Coronary artery (tissue), 2 donors: ENCODE measurements at regions not wholly inside any gene's neighbourhood (a gene's known extent, or its start where the extent isn't known, plus 50 kb on each side); places are given as distances from the start of the nearest gene placed in this dataset.

ENCODE experiments used
- DNase-seq: peaks from one replicate; pipeline ENCODE4 v3.0.0-alpha.2; 2017; ENCODE audit warnings: low spot score
- H3K27ac ChIP-seq, 2 donors: fragments of 200-600 bp; sonication (generic); one replicate each; pipeline ENCODE4 v1.5.1; 2016 to 2019
- H3K4me3 ChIP-seq: fragments of 200-600 bp; sonication (generic); 2 replicates; pipeline ENCODE4 v1.5.1; 2016; ENCODE audit warnings: mild to moderate bottlenecking, moderate library complexity
- TF ChIP-seq, protein P1 (sequence below): fragments of 200-600 bp; sonication (generic); IDR thresholded peaks from one replicate; pipeline ENCODE4 v1.5.1; 2019; ENCODE audit warnings: antibody characterized with exemption

DNA sequence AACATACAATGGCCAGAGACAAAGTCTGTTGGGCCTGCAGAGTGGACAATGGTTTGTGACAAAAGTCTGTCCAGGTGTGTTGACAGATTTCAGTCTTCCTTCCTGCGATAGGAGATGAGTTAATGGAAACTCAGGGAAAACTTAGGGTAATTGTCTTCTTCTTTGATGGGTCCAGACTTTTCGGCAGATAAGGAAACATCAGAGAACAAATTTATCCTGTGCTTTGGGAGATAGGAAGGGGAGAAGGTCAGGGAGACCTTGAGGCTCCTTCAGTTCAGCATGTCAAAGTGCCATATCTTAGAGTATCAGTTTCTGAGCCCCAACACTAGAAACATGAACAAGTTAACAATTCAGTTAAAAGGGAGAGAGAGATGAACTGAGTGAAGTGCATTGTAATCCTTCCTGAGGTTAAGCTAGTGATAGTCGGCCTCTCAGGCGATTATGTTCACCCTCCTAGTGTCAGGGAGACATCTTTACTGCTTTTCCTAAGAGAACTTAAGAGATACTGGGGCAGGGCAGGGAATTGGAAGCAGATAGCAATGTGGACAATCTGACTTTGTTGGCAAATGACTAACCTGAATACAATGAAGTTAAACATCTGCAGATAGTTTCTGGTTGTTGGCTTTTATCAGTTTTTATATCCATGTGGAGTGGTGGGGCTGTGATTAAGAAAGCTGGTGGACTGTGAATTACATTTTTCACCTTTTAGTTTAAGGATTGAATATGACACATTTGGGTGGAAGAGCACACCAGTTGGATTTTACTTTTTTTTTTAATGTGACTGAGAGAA is 248.8 kb upstream of the FN1 start:
- TF ChIP-seq, protein P1, sequence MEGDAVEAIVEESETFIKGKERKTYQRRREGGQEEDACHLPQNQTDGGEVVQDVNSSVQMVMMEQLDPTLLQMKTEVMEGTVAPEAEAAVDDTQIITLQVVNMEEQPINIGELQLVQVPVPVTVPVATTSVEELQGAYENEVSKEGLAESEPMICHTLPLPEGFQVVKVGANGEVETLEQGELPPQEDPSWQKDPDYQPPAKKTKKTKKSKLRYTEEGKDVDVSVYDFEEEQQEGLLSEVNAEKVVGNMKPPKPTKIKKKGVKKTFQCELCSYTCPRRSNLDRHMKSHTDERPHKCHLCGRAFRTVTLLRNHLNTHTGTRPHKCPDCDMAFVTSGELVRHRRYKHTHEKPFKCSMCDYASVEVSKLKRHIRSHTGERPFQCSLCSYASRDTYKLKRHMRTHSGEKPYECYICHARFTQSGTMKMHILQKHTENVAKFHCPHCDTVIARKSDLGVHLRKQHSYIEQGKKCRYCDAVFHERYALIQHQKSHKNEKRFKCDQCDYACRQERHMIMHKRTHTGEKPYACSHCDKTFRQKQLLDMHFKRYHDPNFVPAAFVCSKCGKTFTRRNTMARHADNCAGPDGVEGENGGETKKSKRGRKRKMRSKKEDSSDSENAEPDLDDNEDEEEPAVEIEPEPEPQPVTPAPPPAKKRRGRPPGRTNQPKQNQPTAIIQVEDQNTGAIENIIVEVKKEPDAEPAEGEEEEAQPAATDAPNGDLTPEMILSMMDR, result no peak
- H3K4me3 ChIP-seq, result no peak overlapping the region
- no peak for DNase-seq
- peak overlapping the region in 1 of 2 donors; percentile 27 for H3K27ac ChIP-seq

DNA sequence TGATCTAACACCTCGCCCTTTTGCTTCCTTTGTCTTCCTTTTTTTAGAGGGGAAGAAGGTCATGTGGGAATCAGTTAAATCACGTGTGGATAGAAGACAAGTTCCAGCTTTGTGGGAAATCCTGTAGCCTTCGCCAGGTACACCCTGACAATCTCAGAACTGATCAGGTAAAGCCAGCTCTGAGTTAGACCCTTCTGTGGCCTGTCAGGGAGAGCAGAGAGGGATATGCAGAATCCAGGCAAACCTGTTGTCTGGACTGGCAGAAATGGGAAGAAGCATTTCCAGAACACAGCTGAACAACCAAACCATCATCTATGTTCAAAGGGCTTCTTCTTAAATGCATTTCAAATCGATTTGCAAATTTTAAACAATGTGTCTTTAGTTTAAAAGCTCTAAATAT is 247.4 kb upstream of the FN1 start:
- TF ChIP-seq, protein P1, result no peak
- Histone ChIP-seq H3K4me3 (no peak overlapping the region), H3K27ac (no peak overlapping the region)
- no peak for DNase-seq

DNA sequence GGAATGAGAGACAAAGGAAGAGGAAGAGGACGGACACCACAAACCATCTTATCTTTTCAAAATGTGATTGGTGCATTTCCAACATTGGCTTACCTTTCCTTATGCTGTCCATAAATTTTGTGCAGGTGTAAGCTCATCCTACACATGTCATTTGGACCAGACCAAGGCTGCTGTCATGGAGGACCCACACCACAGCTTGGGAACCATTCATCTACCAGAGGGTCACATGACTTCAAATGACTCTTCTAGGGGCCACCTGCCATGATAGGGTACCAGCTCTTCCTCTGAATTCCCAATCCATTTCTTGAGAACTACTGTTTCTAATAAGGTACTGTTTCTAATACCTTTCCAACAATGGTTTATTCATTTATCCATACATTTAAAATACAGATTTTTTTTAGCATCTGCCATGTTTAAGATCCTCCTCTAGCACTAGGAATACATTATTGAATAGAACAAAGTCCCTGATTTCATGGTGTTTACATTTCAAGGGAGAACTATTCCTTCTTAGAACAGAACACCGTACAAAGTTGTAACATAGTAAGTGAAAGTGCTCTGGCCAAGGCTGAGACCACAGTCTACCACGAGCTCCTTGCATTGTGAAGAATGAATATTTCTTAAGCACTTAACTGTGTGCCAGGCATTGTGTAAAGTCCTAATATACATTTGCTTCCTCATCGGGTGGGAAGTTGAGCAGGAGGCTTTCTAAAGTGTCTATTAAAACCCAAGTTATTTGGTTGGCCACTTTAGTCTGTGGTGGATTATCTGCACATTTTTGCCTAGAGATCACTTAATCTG is 246.1 kb upstream of the FN1 start:
- Histone ChIP-seq H3K27ac (no peak overlapping the region), H3K4me3 (no peak overlapping the region)
- no peak for DNase-seq
- TF ChIP-seq, protein P1, result no peak

DNA sequence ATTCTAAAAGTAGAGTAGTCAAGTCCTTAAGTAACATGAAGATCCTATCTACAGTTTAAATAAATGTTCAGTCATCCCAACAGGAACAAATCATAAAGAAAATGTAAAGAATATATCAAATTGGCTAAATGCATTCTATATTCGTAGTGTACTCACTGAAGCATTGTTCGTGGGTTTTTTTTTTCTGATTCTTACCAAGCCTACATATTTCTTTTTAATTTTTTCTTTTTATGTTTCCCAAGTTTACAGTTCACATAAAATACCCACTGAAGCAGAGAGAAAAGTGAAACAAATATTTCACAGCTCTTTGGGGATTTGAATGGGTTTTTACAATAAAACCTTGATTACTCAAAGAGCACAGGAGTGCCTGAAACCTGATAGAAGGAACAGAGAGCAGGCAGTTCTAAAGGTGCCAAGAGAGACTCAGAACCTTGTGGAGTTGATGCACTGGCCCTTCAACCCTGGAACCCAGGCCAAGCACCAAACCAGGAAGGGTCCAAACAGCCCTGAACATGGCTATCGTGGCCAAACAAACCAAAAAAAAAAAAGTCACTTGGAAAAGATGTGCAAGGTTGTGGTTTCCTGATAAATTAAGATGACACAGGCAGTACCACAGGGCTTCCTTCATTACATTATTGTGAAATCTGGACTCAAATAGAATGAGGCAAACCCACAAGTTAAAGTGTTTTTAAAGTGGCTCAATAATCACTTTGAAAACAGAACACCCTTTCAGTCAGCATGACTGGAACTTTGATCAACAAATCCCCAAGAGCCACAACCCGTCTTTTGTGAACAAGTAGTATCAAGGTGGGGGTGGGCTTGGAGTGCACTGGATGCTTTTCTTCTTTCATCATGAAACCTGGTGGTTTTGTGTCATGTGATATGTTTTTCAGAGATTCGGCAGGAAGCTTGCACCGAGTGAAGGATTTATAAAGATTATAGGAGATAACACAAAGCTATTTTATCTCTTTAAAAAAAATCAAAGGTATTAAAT is 245.0 kb upstream of the FN1 start:
- Histone ChIP-seq H3K4me3 (no peak overlapping the region), H3K27ac (no peak overlapping the region)
- TF ChIP-seq, protein P1, result no peak
- no peak for DNase-seq

DNA sequence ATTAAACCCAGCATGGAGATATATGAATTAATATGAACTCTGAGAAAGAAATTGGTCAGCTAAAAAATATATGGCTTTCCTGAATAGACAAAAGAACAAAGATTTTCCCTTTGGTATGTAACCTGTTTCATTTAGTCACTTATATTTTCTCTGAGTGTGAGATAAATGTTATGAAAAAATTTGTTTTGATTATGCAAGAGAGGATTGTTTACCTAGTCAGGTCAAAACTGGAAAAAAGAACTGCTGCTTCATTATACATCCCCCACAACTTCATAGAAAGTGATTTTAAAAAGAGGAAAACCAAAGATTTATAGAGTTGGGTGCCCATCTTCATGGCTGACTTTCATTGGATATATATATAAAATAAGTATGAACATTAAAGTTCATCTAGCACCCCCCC is 242.2 kb upstream of the FN1 start:
- Histone ChIP-seq H3K27ac (no peak overlapping the region), H3K4me3 (no peak overlapping the region)
- DNase-seq, result no peak
- TF ChIP-seq, protein P1, result no peak

DNA sequence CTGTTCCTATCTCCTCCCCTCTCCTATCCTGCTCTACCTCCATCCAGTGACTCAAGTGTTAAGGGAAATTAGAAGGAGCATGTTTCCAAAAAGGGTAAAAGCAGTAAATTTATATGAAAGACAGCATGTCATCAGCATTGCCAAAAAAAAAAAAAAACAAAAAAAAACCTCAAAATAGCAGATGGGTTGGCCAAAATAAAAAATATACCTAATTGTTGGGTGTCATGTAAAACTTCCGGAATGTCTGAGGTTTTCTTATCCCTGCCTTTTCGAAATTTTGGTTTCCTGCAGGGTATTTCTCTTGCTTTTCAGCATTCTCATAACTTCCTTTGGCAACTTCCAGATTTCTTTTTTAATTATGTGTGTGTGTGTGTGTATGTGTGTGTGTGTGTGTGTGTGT is 241.6 kb upstream of the FN1 start:
- no peak for DNase-seq
- no peak overlapping the region for H3K27ac ChIP-seq
- no peak overlapping the region for H3K4me3 ChIP-seq
- TF ChIP-seq, protein P1, result no peak
